Tibial artery (tissue), 4 donors: ENCODE measurements at regions not wholly inside any gene's neighbourhood (a gene's known extent, or its start where the extent isn't known, plus 50 kb on each side); places are given as distances from the start of the nearest gene placed in this dataset.

ENCODE experiments used
- DNase-seq, 2 donors: peaks; one replicate each; pipeline ENCODE4 v3.0.0-alpha.2; 2019
- H3K27ac ChIP-seq, 2 donors: fragments of 200-600 bp; sonication (generic) in 1 of 2; 1 replicate in 1 of 2; 2 replicates in 1 of 2; pipeline ENCODE4 v1.5.1; 2018 to 2019; ENCODE audit warnings: mild to moderate bottlenecking in 1 of 2
- H3K27me3 ChIP-seq, 2 donors: fragments of 200-600 bp; sonication (generic) in 1 of 2; one replicate each; pipeline versions ENCODE4 v1.5.1 to v1.6.0; 2016 to 2019
- H3K36me3 ChIP-seq, 3 donors: fragments of 200-600 bp; sonication (generic) in 2 of 3; one replicate each; pipeline ENCODE4 v1.5.1; 2016 to 2019; ENCODE audit warnings: mild to moderate bottlenecking in 2 of 3
- H3K4me1 ChIP-seq, 4 donors: fragments of 200-600 bp; sonication (generic) in 2 of 4; 1 replicate in 3 of 4; 2 replicates in 1 of 4; pipeline ENCODE4 v1.5.1; 2016 to 2019
- H3K4me3 ChIP-seq, 2 donors: fragments of 200-600 bp; sonication (generic) in 1 of 2; 1 replicate in 1 of 2; 2 replicates in 1 of 2; pipeline ENCODE4 v1.5.1; 2018 to 2019; ENCODE audit warnings: mild to moderate bottlenecking in 2 of 2
- H3K9me3 ChIP-seq, 3 donors: fragments of 200-600 bp; sonication (generic) in 1 of 3; one replicate each; pipeline ENCODE4 v1.5.1; 2016 to 2019
- intact Hi-C: fragments of 100-400 bp; cut with DNase I; formaldehyde crosslinking; loops from one replicate; pipeline ENCODE4 v1.15.0; 2023; ENCODE audit warnings: low total_unique reads
- TF ChIP-seq, protein P1 (sequence below), 2 experiments: fragments of 200-600 bp in 1 of 2; fragments of 450-650 bp in 1 of 2; IDR thresholded peaks; one replicate each; pipeline ENCODE4 v1.5.1; 2017 to 2019; ENCODE audit warnings: antibody characterized with exemption in 2 of 2, mild to moderate bottlenecking in 1 of 2, moderate library complexity in 1 of 2

GRCh38 chr9:79912318-79913070 lies 340.7 kb downstream of the TLE4 start:
- Histone ChIP-seq H3K27ac (no peak overlapping the region), H3K27me3 (no peaks in the 10 kb centered on the region), H3K9me3 (no peaks in the 10 kb centered on the region), H3K4me3 (no peak overlapping the region), H3K36me3 (no peaks in the 10 kb centered on the region), H3K4me1 (no peaks in the 10 kb centered on the region)
- TF ChIP-seq, protein P1, sequence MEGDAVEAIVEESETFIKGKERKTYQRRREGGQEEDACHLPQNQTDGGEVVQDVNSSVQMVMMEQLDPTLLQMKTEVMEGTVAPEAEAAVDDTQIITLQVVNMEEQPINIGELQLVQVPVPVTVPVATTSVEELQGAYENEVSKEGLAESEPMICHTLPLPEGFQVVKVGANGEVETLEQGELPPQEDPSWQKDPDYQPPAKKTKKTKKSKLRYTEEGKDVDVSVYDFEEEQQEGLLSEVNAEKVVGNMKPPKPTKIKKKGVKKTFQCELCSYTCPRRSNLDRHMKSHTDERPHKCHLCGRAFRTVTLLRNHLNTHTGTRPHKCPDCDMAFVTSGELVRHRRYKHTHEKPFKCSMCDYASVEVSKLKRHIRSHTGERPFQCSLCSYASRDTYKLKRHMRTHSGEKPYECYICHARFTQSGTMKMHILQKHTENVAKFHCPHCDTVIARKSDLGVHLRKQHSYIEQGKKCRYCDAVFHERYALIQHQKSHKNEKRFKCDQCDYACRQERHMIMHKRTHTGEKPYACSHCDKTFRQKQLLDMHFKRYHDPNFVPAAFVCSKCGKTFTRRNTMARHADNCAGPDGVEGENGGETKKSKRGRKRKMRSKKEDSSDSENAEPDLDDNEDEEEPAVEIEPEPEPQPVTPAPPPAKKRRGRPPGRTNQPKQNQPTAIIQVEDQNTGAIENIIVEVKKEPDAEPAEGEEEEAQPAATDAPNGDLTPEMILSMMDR (IDR thresholded peaks at IDR 0.05) = no peak
- no peak for DNase-seq
- intact Hi-C loops = no loop called here

GRCh38 chr9:79911724-79912123 lies 340.0 kb downstream of the TLE4 start:
- Histone ChIP-seq H3K27ac (no peak overlapping the region), H3K4me1 (no peaks in the 10 kb centered on the region), H3K36me3 (no peaks in the 10 kb centered on the region), H3K4me3 (no peak overlapping the region), H3K27me3 (no peaks in the 10 kb centered on the region), H3K9me3 (no peaks in the 10 kb centered on the region)
- DNase-seq = no peak
- TF ChIP-seq, protein P1 (IDR thresholded peaks at IDR 0.05) = no peak
- intact Hi-C loops = no loop called here

GRCh38 chr9:79902825-79903600 lies 331.2 kb downstream of the TLE4 start:
- no peak overlapping the region for H3K4me3 ChIP-seq
- H3K27me3 ChIP-seq = no peaks in the 10 kb centered on the region
- TF ChIP-seq, protein P1 (IDR thresholded peaks at IDR 0.05) = no peak
- no peak for DNase-seq
- H3K36me3 ChIP-seq = no peaks in the 10 kb centered on the region
- no peak overlapping the region for H3K27ac ChIP-seq
- H3K4me1 ChIP-seq = no peaks in the 10 kb centered on the region
- intact Hi-C loops = no loop called here
- H3K9me3 ChIP-seq = no peaks in the 10 kb centered on the region

GRCh38 chr9:79900754-79901153 lies 329.0 kb downstream of the TLE4 start:
- Histone ChIP-seq H3K9me3 (no peaks in the 10 kb centered on the region), H3K36me3 (no peaks in the 10 kb centered on the region), H3K4me3 (no peak overlapping the region), H3K4me1 (no peaks in the 10 kb centered on the region), H3K27me3 (no peaks in the 10 kb centered on the region), H3K27ac (no peak overlapping the region)
- DNase-seq = no peak
- intact Hi-C loops = no loop called here
- TF ChIP-seq, protein P1 (IDR thresholded peaks at IDR 0.05) = no peak

DNA sequence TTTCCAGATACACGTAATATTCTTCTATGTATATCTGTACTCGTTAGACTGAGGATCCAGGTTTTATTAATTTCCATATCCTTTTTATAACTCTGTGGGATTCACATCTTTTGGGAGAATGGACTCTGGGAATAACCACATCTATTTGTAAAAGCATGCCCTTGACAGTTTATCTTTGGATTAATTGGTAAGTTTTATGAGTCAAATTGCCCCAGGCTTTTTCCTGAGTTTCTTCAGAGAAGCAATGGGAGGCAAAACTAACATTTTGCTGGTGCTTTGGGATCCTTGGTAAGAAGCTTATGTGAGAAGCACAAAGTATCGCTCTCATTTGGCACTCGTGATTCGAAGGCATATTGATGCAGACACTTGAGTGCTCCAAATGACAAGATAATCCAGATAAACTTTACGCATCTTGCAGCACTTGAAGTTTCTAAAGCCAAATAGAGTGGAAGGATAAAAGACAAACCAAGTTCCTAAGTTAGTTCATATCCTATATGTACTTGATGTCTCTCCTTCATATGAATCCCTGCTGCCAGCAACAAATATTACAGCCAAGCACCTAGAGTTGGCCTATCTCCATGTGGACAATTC lies 324.7 kb downstream of the TLE4 start:
- no peaks in the 10 kb centered on the region for H3K9me3 ChIP-seq
- no peak for DNase-seq
- TF ChIP-seq, protein P1 (IDR thresholded peaks at IDR 0.05) = no peak
- H3K27ac ChIP-seq = no peak overlapping the region
- no peak overlapping the region for H3K4me3 ChIP-seq
- H3K4me1 ChIP-seq = no peaks in the 10 kb centered on the region
- intact Hi-C loops = no loop called here
- H3K27me3 ChIP-seq = no peaks in the 10 kb centered on the region
- H3K36me3 ChIP-seq = no peaks in the 10 kb centered on the region
